ENCODE measurements at regions not wholly inside any gene's neighbourhood (a gene's known extent, or its start where the extent isn't known, plus 50 kb on each side); places are given as distances from the start of the nearest gene placed in this dataset.

DNA sequence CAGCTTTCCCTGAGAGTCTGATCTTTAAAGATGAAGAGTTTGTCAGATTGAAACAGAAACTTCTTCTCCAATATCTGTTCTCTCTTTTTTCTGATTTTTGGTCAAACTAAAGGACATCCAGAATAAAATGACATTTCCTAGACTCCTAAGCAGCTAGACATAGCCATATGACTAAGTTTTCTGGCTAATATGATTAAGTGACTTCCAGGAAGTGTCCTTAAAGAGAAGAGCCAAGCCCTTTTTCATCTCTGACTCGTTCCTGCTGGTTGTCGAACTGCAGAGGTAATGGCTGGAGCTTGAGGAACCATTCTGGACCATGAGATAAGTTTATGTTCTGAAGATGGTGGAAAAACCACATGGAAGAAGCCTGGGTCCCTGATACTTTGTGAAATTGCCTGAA, 546.0 kb downstream of the BCOR start:
- TF ChIP-seq POLR2A (IDR thresholded peaks at IDR 0.05), result no peak
- TF ChIP-seq CTCF (IDR thresholded peaks at IDR 0.05 in 8 of 11, conservative IDR thresholded peaks at IDR 0.05 in 3 of 11), result no peak

Measured in spleen (tissue), 7 donors.